ENCODE measurements at regions not wholly inside any gene's neighbourhood (a gene's known extent, or its start where the extent isn't known, plus 50 kb on each side); places are given as distances from the start of the nearest gene placed in this dataset.

DNA sequence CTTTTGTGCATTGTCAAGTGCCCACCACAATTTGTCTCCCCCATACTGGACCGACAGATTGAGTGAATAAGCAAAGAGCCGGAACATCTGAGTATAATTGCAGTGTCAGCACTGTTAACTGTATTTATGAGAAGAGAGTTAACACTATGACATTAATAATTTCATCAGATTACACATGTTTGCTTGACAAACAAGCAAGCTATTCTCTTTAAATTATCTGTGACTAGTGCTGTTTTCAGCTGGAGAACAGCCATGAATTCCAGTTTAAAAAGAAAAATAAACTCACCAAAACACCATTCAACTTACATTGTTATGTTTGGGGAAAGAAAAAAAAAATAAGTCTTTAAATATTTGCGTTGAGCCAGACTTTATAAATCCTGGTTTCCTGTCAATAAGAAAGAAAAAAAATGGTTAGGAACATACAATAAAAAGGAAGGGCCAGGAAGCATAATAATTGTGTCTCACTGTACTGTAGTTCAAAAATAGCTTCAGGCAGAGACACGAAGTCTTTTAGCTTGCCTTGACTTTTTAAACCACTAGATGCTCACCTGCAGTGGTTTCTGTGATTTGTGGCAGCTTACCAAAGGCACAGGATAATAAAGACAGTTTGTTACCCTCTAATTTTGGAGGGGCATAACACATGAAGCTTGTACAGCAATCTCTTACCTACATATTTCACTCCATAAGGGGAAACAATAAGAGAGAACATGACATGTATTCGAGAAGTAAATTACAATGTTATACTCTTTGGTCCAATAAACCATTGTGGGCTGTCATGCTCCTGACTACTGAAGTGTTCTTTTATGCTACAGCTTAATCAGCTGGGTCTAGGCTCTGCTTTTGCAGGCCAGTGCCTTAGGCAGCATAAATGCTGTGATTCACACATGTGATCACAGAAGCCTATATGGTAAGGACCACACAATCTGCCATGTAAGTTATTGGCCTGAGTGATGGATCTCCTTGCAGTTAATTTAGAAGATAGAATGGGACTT lies 302.0 kb upstream of the ADGRL2 start:
- no peaks in the 10 kb centered on the region for H3K27me3 Mint-ChIP-seq (ENCODE audit: unreplicated experiment)
- DNase-seq: no peak
- H3K9me3 Mint-ChIP-seq (ENCODE audit: low read depth, unreplicated experiment): no peaks in the 10 kb centered on the region
- H3K4me3 Mint-ChIP-seq (ENCODE audit: low read depth, unreplicated experiment): no peak overlapping the region
- intact Hi-C loops (cut with micrococcal nuclease; ENCODE audit: unreplicated experiment): no loop called here
- TF ChIP-seq, protein P1, sequence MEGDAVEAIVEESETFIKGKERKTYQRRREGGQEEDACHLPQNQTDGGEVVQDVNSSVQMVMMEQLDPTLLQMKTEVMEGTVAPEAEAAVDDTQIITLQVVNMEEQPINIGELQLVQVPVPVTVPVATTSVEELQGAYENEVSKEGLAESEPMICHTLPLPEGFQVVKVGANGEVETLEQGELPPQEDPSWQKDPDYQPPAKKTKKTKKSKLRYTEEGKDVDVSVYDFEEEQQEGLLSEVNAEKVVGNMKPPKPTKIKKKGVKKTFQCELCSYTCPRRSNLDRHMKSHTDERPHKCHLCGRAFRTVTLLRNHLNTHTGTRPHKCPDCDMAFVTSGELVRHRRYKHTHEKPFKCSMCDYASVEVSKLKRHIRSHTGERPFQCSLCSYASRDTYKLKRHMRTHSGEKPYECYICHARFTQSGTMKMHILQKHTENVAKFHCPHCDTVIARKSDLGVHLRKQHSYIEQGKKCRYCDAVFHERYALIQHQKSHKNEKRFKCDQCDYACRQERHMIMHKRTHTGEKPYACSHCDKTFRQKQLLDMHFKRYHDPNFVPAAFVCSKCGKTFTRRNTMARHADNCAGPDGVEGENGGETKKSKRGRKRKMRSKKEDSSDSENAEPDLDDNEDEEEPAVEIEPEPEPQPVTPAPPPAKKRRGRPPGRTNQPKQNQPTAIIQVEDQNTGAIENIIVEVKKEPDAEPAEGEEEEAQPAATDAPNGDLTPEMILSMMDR (IDR thresholded peaks at IDR 0.05; ENCODE audit: unreplicated experiment): no peak
- no peak overlapping the region for H3K27ac Mint-ChIP-seq (ENCODE audit: unreplicated experiment)
- CTCF ChIA-PET: interaction anchor here (0.6 kb wide), 1 partner anchor 171 kb away, joined by 5 read pairs; no protein-coding TSS in a partner anchor
- no peaks in the 10 kb centered on the region for H3K4me1 Mint-ChIP-seq (ENCODE audit: low read depth, unreplicated experiment)
- no TSS peak for BruUV-seq (replicated peaks)
- no peaks in the 10 kb centered on the region for H3K36me3 Mint-ChIP-seq (ENCODE audit: insufficient read depth, unreplicated experiment)

DNA sequence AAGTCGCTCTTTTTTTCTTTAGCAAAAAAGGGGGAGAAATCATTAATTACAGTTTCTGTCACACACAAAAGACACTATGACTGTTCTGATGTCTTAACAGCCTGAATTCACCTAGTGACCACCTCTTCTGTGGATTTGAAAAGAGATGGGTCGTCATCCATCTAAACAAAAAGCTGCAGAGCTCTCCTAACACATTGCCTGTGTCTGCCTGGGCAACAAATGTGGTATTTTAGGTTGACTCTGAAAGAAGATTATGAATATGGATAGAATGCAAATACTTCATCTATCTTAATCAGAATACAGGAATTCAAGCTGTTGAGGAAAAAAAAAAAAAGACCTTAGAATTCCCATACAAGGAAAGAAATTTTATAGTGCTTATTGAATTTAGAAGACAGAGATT lies 304.4 kb upstream of the ADGRL2 start:
- no peak overlapping the region for H3K4me3 Mint-ChIP-seq (ENCODE audit: low read depth, unreplicated experiment)
- no TSS peak for BruUV-seq (replicated peaks)
- H3K27ac Mint-ChIP-seq (ENCODE audit: unreplicated experiment): no peak overlapping the region
- CTCF ChIA-PET: no interaction called here
- intact Hi-C loops (cut with micrococcal nuclease; ENCODE audit: unreplicated experiment): no loop called here
- H3K4me1 Mint-ChIP-seq (ENCODE audit: low read depth, unreplicated experiment): no peaks in the 10 kb centered on the region
- H3K36me3 Mint-ChIP-seq (ENCODE audit: insufficient read depth, unreplicated experiment): no peaks in the 10 kb centered on the region
- no peaks in the 10 kb centered on the region for H3K9me3 Mint-ChIP-seq (ENCODE audit: low read depth, unreplicated experiment)
- H3K27me3 Mint-ChIP-seq (ENCODE audit: unreplicated experiment): no peaks in the 10 kb centered on the region
- TF ChIP-seq, protein P1 (IDR thresholded peaks at IDR 0.05; ENCODE audit: unreplicated experiment): no peak
- no peak for DNase-seq

DNA sequence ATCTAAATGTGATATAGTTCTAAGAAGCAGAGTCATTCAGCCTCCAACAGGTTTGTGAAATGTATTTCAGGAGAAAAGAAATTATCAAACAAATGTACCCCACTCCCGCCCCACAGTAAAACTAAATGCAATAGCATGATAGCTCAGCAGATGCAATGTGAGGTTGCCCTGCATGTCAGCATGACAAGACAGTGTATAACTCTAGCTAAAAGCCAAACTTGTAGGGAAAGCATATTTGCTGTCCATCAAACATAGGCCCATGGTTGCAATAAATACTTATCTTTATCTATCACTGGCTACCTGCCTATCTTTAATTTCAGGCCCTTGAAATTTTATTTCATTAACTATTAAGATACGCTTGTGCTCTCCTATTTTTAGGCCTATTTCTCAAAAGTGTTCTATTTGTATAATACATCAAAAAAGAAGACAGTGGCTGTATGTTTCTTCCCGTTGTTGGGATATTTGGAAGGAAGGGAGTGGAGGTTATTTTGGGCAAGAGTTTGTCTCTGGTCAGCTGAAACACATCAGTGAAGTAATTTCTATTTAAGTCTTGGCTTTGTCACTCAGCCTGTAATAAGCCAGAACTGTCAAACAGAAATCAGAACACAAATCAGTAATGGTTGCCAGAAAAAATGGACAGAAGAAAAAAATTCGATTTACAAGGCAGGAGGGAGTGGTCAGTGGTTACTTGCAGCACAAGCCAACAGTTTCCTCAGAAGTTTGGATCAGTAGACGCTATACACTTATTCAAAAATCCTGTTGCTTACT lies 307.4 kb upstream of the ADGRL2 start:
- H3K9me3 Mint-ChIP-seq (ENCODE audit: low read depth, unreplicated experiment): peaks cover 4% of the 10 kb centered on the region
- intact Hi-C loops (cut with micrococcal nuclease; ENCODE audit: unreplicated experiment): no loop called here
- no TSS peak for BruUV-seq (replicated peaks)
- TF ChIP-seq, protein P1 (IDR thresholded peaks at IDR 0.05; ENCODE audit: unreplicated experiment): no peak
- no peak for DNase-seq
- H3K36me3 Mint-ChIP-seq (ENCODE audit: insufficient read depth, unreplicated experiment): no peaks in the 10 kb centered on the region
- no peak overlapping the region for H3K4me3 Mint-ChIP-seq (ENCODE audit: low read depth, unreplicated experiment)
- CTCF ChIA-PET: no interaction called here
- no peaks in the 10 kb centered on the region for H3K4me1 Mint-ChIP-seq (ENCODE audit: low read depth, unreplicated experiment)
- H3K27ac Mint-ChIP-seq (ENCODE audit: unreplicated experiment): no peak overlapping the region
- H3K27me3 Mint-ChIP-seq (ENCODE audit: unreplicated experiment): no peaks in the 10 kb centered on the region

DNA sequence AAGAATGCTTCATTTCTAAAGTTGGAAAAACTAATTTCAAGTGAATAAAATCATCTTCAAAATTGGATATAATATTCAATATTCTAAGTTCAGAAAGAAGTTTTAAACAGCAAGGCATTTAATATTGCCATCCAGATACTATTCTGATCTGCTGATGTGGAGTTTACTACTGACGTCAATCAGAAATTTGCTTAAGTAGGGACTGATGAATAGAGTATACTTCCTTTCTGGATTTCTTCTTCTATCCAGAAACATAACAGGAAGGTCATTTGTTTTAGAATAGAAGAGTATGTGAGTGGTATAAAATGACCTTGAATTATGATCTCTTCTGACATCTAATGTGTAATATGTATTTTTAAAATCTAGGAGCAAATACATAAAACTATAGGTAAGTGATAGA lies 308.1 kb upstream of the ADGRL2 start:
- TF ChIP-seq, protein P1 (IDR thresholded peaks at IDR 0.05; ENCODE audit: unreplicated experiment): no peak
- H3K27me3 Mint-ChIP-seq (ENCODE audit: unreplicated experiment): no peaks in the 10 kb centered on the region
- BruUV-seq (replicated peaks): no TSS peak

More for the DNA sequence above, 308.1 kb upstream of the ADGRL2 start:
- Mint-ChIP-seq H3K4me1 (ENCODE audit: low read depth, unreplicated experiment) (no peaks in the 10 kb centered on the region), H3K4me3 (ENCODE audit: low read depth, unreplicated experiment) (no peak overlapping the region), H3K9me3 (ENCODE audit: low read depth, unreplicated experiment) (peaks cover 4% of the 10 kb centered on the region), H3K27ac (ENCODE audit: unreplicated experiment) (no peak overlapping the region), H3K36me3 (ENCODE audit: insufficient read depth, unreplicated experiment) (no peaks in the 10 kb centered on the region)
- CTCF ChIA-PET: no interaction called here
- no peak for DNase-seq
- intact Hi-C loops (cut with micrococcal nuclease; ENCODE audit: unreplicated experiment): no loop called here
